ENCODE measurements at regions not wholly inside any gene's neighbourhood (a gene's known extent, or its start where the extent isn't known, plus 50 kb on each side); places are given as distances from the start of the nearest gene placed in this dataset.
"Not testable (repeated sequence)": the region's sequence is repeated elsewhere in the genome, so short reads cannot be mapped to it uniquely, and the experiment has no call there.

GRCh38 chr14:81738946-81739659, 205.4 kb upstream of the SEL1L start:
- Mint-ChIP-seq H3K4me1 (ENCODE audit: low read depth) (no peaks in the 10 kb centered on the region), H3K9me3 (no peaks in the 10 kb centered on the region), H3K27me3 (no peaks in the 10 kb centered on the region), H3K36me3 (ENCODE audit: low read depth) (no peaks in the 10 kb centered on the region), H3K27ac (no peak overlapping the region), H3K4me3 (no peak overlapping the region)
- intact Hi-C loops (cut with micrococcal nuclease) = no loop called here

- intact Hi-C loops (cut with micrococcal nuclease) = no loop called here
- no peaks in the 10 kb centered on the region for H3K36me3 Mint-ChIP-seq (ENCODE audit: low read depth)
- H3K9me3 Mint-ChIP-seq = no peaks in the 10 kb centered on the region
- no peaks in the 10 kb centered on the region for H3K27me3 Mint-ChIP-seq
- no peaks in the 10 kb centered on the region for H3K4me1 Mint-ChIP-seq (ENCODE audit: low read depth)
- no peak overlapping the region for H3K27ac Mint-ChIP-seq
- no peak overlapping the region for H3K4me3 Mint-ChIP-seq
Measured at GRCh38 chr14:81743605-81744004, 210.0 kb upstream of the SEL1L start.

GRCh38 chr14:81751198-81751597, 217.5 kb upstream of the SEL1L start:
- Mint-ChIP-seq H3K27ac (no peak overlapping the region), H3K9me3 (peaks cover 8% of the 10 kb centered on the region), H3K36me3 (ENCODE audit: low read depth) (no peaks in the 10 kb centered on the region), H3K27me3 (no peaks in the 10 kb centered on the region), H3K4me1 (ENCODE audit: low read depth) (peaks cover 9% of the 10 kb centered on the region), H3K4me3 (no peak overlapping the region)
- intact Hi-C loops (cut with micrococcal nuclease) = no loop called here

GRCh38 chr14:81759541-81759940, 225.9 kb upstream of the SEL1L start:
- Mint-ChIP-seq H3K27ac (no peak overlapping the region), H3K4me3 (no peak overlapping the region), H3K9me3 (peaks cover 14% of the 10 kb centered on the region), H3K27me3 (no peaks in the 10 kb centered on the region), H3K4me1 (ENCODE audit: low read depth) (no peaks in the 10 kb centered on the region), H3K36me3 (ENCODE audit: low read depth) (no peaks in the 10 kb centered on the region)
- intact Hi-C loops (cut with micrococcal nuclease) = no loop called here

- H3K4me3 Mint-ChIP-seq = peak overlapping the region; percentile 11
- H3K27ac Mint-ChIP-seq = peak overlapping the region; percentile 52
- intact Hi-C loops (cut with micrococcal nuclease) = no loop called here
Measured at GRCh38 chr14:81765651-81766275, 232.1 kb upstream of the SEL1L start.

GRCh38 chr14:81766321-81766915, 232.8 kb upstream of the SEL1L start:
- H3K9me3 Mint-ChIP-seq = no peaks in the 10 kb centered on the region
- H3K4me3 Mint-ChIP-seq = no peak overlapping the region
- intact Hi-C loops (cut with micrococcal nuclease) = no loop called here
- no peaks in the 10 kb centered on the region for H3K36me3 Mint-ChIP-seq (ENCODE audit: low read depth)
- H3K4me1 Mint-ChIP-seq (ENCODE audit: low read depth) = peaks cover 41% of the 10 kb centered on the region
- H3K27me3 Mint-ChIP-seq = no peaks in the 10 kb centered on the region
- H3K27ac Mint-ChIP-seq = peak overlapping the region; percentile 52

More at GRCh38 chr14:81765651-81766275, 232.1 kb upstream of the SEL1L start:
- Mint-ChIP-seq H3K9me3 (no peaks in the 10 kb centered on the region), H3K36me3 (ENCODE audit: low read depth) (no peaks in the 10 kb centered on the region), H3K27me3 (no peaks in the 10 kb centered on the region), H3K4me1 (ENCODE audit: low read depth) (peaks cover 35% of the 10 kb centered on the region)

- peaks cover 5% of the 10 kb centered on the region for H3K9me3 Mint-ChIP-seq
- H3K4me3 Mint-ChIP-seq = no peak overlapping the region
- H3K27me3 Mint-ChIP-seq = no peaks in the 10 kb centered on the region
- H3K36me3 Mint-ChIP-seq (ENCODE audit: low read depth) = no peaks in the 10 kb centered on the region
- H3K4me1 Mint-ChIP-seq (ENCODE audit: low read depth) = peaks cover 49% of the 10 kb centered on the region
- intact Hi-C loops (cut with micrococcal nuclease) = no loop called here
- H3K27ac Mint-ChIP-seq = no peak overlapping the region
Measured at GRCh38 chr14:81767266-81767995, 233.8 kb upstream of the SEL1L start.

- Mint-ChIP-seq H3K27me3 (peaks cover 1% of the 10 kb centered on the region), H3K9me3 (peaks cover 9% of the 10 kb centered on the region), H3K4me3 (no peak overlapping the region), H3K4me1 (ENCODE audit: low read depth) (peaks cover 38% of the 10 kb centered on the region), H3K27ac (peak overlapping the region; percentile 66), H3K36me3 (ENCODE audit: low read depth) (no peaks in the 10 kb centered on the region)
- intact Hi-C loops (cut with micrococcal nuclease) = no loop called here
Measured at GRCh38 chr14:81771651-81772275, 238.1 kb upstream of the SEL1L start.

GRCh38 chr14:81772381-81772780, 238.7 kb upstream of the SEL1L start:
- Mint-ChIP-seq H3K4me1 (ENCODE audit: low read depth) (peaks cover 32% of the 10 kb centered on the region), H3K9me3 (peaks cover 9% of the 10 kb centered on the region), H3K27me3 (peaks cover 1% of the 10 kb centered on the region), H3K4me3 (no peak overlapping the region), H3K36me3 (ENCODE audit: low read depth) (no peaks in the 10 kb centered on the region), H3K27ac (peak overlapping the region; percentile 66)
- intact Hi-C loops (cut with micrococcal nuclease) = no loop called here

- Mint-ChIP-seq H3K4me3 (no peak overlapping the region), H3K4me1 (ENCODE audit: low read depth) (peaks cover 10% of the 10 kb centered on the region), H3K9me3 (peaks cover 17% of the 10 kb centered on the region), H3K27ac (no peak overlapping the region), H3K36me3 (ENCODE audit: low read depth) (no peaks in the 10 kb centered on the region), H3K27me3 (peaks cover 6% of the 10 kb centered on the region)
- intact Hi-C loops (cut with micrococcal nuclease) = no loop called here
Measured at GRCh38 chr14:81776531-81776930, 242.9 kb upstream of the SEL1L start.

GRCh38 chr14:81781798-81782197, 248.1 kb upstream of the SEL1L start:
- H3K4me1 Mint-ChIP-seq (ENCODE audit: low read depth); H3K36me3 Mint-ChIP-seq (ENCODE audit: low read depth); H3K27me3 Mint-ChIP-seq; intact Hi-C loops (cut with micrococcal nuclease); H3K27ac Mint-ChIP-seq; H3K4me3 Mint-ChIP-seq: not testable (repeated sequence)
- H3K9me3 Mint-ChIP-seq = peaks cover 11% of the 10 kb centered on the region

GRCh38 chr14:81784084-81784483, 250.4 kb upstream of the SEL1L start:
- Mint-ChIP-seq H3K36me3 (ENCODE audit: low read depth) (no peaks in the 10 kb centered on the region), H3K4me3 (no peak overlapping the region), H3K27ac (no peak overlapping the region), H3K27me3 (no peaks in the 10 kb centered on the region), H3K9me3 (peaks cover 15% of the 10 kb centered on the region), H3K4me1 (ENCODE audit: low read depth) (no peaks in the 10 kb centered on the region)
- intact Hi-C loops (cut with micrococcal nuclease) = no loop called here

- intact Hi-C loops (cut with micrococcal nuclease) = no loop called here
- no peaks in the 10 kb centered on the region for H3K36me3 Mint-ChIP-seq (ENCODE audit: low read depth)
- no peak overlapping the region for H3K27ac Mint-ChIP-seq
- H3K9me3 Mint-ChIP-seq = no peaks in the 10 kb centered on the region
- no peak overlapping the region for H3K4me3 Mint-ChIP-seq
- H3K4me1 Mint-ChIP-seq (ENCODE audit: low read depth) = no peaks in the 10 kb centered on the region
- no peaks in the 10 kb centered on the region for H3K27me3 Mint-ChIP-seq
Measured at GRCh38 chr14:81797315-81797714, 263.7 kb upstream of the SEL1L start.

- Mint-ChIP-seq H3K4me3 (no peak overlapping the region), H3K9me3 (no peaks in the 10 kb centered on the region), H3K36me3 (ENCODE audit: low read depth) (no peaks in the 10 kb centered on the region), H3K27ac (no peak overlapping the region), H3K27me3 (no peaks in the 10 kb centered on the region), H3K4me1 (ENCODE audit: low read depth) (no peaks in the 10 kb centered on the region)
- intact Hi-C loops (cut with micrococcal nuclease) = no loop called here
Measured at GRCh38 chr14:81801921-81802320, 268.3 kb upstream of the SEL1L start.
